H1 (cell line): ENCODE measurements at regions not wholly inside any gene's neighbourhood (a gene's known extent, or its start where the extent isn't known, plus 50 kb on each side); places are given as distances from the start of the nearest gene placed in this dataset.

Experiments used
- CTCF ChIA-PET: fragments of 300-600 bp; sonication (Branson Sonifier 250); formaldehyde crosslinking; loops from one replicate; lab custom pipeline; 2021; ENCODE audit not compliant: partially characterized antibody; lab: Charles Lee
- POLR2A ChIA-PET: fragments of 300-600 bp; sonication (Branson Sonifier 250); formaldehyde crosslinking; loops from one replicate; lab custom pipeline; 2021; ENCODE audit warnings: inconsistent platforms; ENCODE audit not compliant: partially characterized antibody; lab: Charles Lee
- DNase-seq, 2 experiments: peaks; one replicate each; pipeline versions ENCODE4 v3.0.0 to v3.0.0-alpha.2; 2010 to 2022; ENCODE audit warnings: low spot score in 2 of 2, low read depth in 1 of 2, mixed read lengths in 1 of 2
- FAIRE-seq: peaks from 2 replicates; lab custom pipeline; 2011; peaks lifted over from hg19 to GRCh38; lab: Jason Lieb, UNC
- H2AFZ ChIP-seq: 2 replicates; pipeline ENCODE4 v1.8.1; 2012; ENCODE audit warnings: low read length, inconsistent platforms
- H2AK5ac ChIP-seq: 2 replicates; pipeline ENCODE4 v1.6.1; 2013; ENCODE audit warnings: low read depth, low read length
- H2BK120ac ChIP-seq: replicated peaks from 2 replicates; pipeline ENCODE3; 2013; ENCODE audit warnings: low read depth, low read length, inconsistent platforms
- H2BK12ac ChIP-seq: 2 replicates; pipeline ENCODE4 v1.6.1; 2013; ENCODE audit warnings: low read depth, low read length
- H2BK15ac ChIP-seq: 2 replicates; pipeline ENCODE4 v1.6.1; 2013; ENCODE audit warnings: low read length
- H2BK20ac ChIP-seq: 2 replicates; pipeline ENCODE4 v1.6.1; 2013; ENCODE audit warnings: low read length
- H2BK5ac ChIP-seq: 2 replicates; pipeline ENCODE4 v1.6.1; 2013; ENCODE audit warnings: low read depth, low read length
- H3K14ac ChIP-seq: 2 replicates; pipeline ENCODE4 v1.6.1; 2013; ENCODE audit warnings: inconsistent platforms; ENCODE audit not compliant: insufficient read length
- H3K18ac ChIP-seq: 2 replicates; pipeline ENCODE4 v1.6.1; 2013; ENCODE audit warnings: low read length; ENCODE audit errors: extremely low read depth
- H3K23ac ChIP-seq: 2 replicates; pipeline ENCODE4 v1.6.1; 2013; ENCODE audit warnings: inconsistent platforms; ENCODE audit not compliant: insufficient read length
- H3K23me2 ChIP-seq: 2 replicates; pipeline ENCODE4 v1.6.1; 2013; ENCODE audit warnings: low read depth, low read length
- H3K27ac ChIP-seq: 2 replicates; pipeline ENCODE4 v1.6.1; 2011; ENCODE audit warnings: low read depth, low read length, inconsistent platforms
- H3K27me3 ChIP-seq, 4 experiments: replicated peaks in 1 of 4; 1 replicate in 1 of 4; 2 replicates in 3 of 4; pipeline versions ENCODE4 v1.6.1 to v1.8.1; 2011 to 2013; ENCODE audit warnings: low read length in 3 of 4, mild to moderate bottlenecking in 3 of 4, inconsistent platforms in 2 of 4, mixed read lengths in 2 of 4, moderate library complexity in 1 of 4; ENCODE audit not compliant: control insufficient read depth in 3 of 4, insufficient read depth in 3 of 4; ENCODE audit errors: extremely low read depth in 1 of 4
- H3K36me3 ChIP-seq, 4 experiments: 2 replicates each; pipeline versions ENCODE4 v1.6.1 to v1.8.1; 2011 to 2013; ENCODE audit warnings: mild to moderate bottlenecking in 4 of 4, low read length in 3 of 4, moderate library complexity in 2 of 4, control low read depth in 1 of 4, inconsistent platforms in 1 of 4; ENCODE audit not compliant: insufficient read depth in 4 of 4, control insufficient read depth in 2 of 4
- H3K4ac ChIP-seq: replicated peaks from 2 replicates; pipeline ENCODE3; 2013; ENCODE audit warnings: low read length, low read depth, mixed read lengths, inconsistent platforms; ENCODE audit not compliant: insufficient read length
- H3K4me1 ChIP-seq, 4 experiments: replicated peaks in 1 of 4; 1 replicate in 1 of 4; 2 replicates in 3 of 4; pipeline versions ENCODE4 v1.6.1 to v1.8.1; 2011 to 2013; ENCODE audit warnings: low read length in 3 of 4, inconsistent platforms in 2 of 4, mixed read lengths in 1 of 4; ENCODE audit not compliant: insufficient read depth in 4 of 4, control insufficient read depth in 3 of 4
- H3K4me2 ChIP-seq, 2 experiments: 2 replicates each; pipeline versions ENCODE4 v1.6.1 to v1.8.1; 2011 to 2013; ENCODE audit warnings: low read depth in 2 of 2, low read length in 2 of 2, control low read depth in 1 of 2, inconsistent platforms in 1 of 2, mild to moderate bottlenecking in 1 of 2; ENCODE audit not compliant: insufficient read depth in 1 of 2
- H3K4me3 ChIP-seq, 4 experiments: fragments of 200-600, 300-600 bp in 1 of 4; sonication (generic), shearing (Covaris generic), sonication (Bioruptor Twin) in 1 of 4; 2 replicates each; pipeline versions ENCODE4 v1.5.1 to v1.8.1; 2011 to 2016; ENCODE audit warnings: low read length in 4 of 4, low read depth in 3 of 4, control low read depth in 2 of 4, inconsistent platforms in 2 of 4, mild to moderate bottlenecking in 2 of 4, mixed read lengths in 1 of 4, moderate library complexity in 1 of 4; ENCODE audit not compliant: insufficient read depth in 2 of 4; ENCODE audit errors: extremely low read depth in 1 of 4
- H3K56ac ChIP-seq: replicated peaks from 2 replicates; pipeline ENCODE3; 2013; ENCODE audit warnings: low read depth, mild to moderate bottlenecking, mixed read lengths, low read length, inconsistent platforms; ENCODE audit not compliant: insufficient read length
- H3K79me1 ChIP-seq: 2 replicates; pipeline ENCODE4 v1.6.1; 2013; ENCODE audit warnings: low read depth, low read length, control low read depth
- H3K79me2 ChIP-seq, 2 experiments: 2 replicates each; pipeline versions ENCODE4 v1.6.1 to v1.8.1; 2012 to 2013; ENCODE audit warnings: low read length in 2 of 2, mild to moderate bottlenecking in 2 of 2, inconsistent platforms in 1 of 2; ENCODE audit not compliant: insufficient read depth in 2 of 2, control insufficient read depth in 1 of 2
- H3K9ac ChIP-seq, 4 experiments: replicated peaks in 1 of 4; 1 replicate in 1 of 4; 2 replicates in 3 of 4; pipeline versions ENCODE4 v1.6.1 to v1.8.1; 2011 to 2013; ENCODE audit warnings: low read depth in 3 of 4, low read length in 3 of 4, control low read depth in 2 of 4, mild to moderate bottlenecking in 2 of 4, moderate library complexity in 2 of 4, inconsistent platforms in 1 of 4; ENCODE audit errors: extremely low read depth in 1 of 4
- H3K9me3 ChIP-seq, 2 experiments: 2 replicates each; pipeline versions ENCODE4 v1.6.1 to v1.8.1; 2012 to 2013; ENCODE audit warnings: mild to moderate bottlenecking in 2 of 2, moderate library complexity in 2 of 2, control low read depth in 1 of 2, inconsistent platforms in 1 of 2, low read depth in 1 of 2, low read length in 1 of 2, mixed read lengths in 1 of 2; ENCODE audit not compliant: insufficient read depth in 2 of 2
- H4K20me1 ChIP-seq, 2 experiments: replicated peaks in 1 of 2; 2 replicates each; pipeline versions ENCODE3 to v1.8.1; 2011 to 2013; ENCODE audit warnings: inconsistent platforms in 2 of 2, low read length in 2 of 2, mild to moderate bottlenecking in 1 of 2; ENCODE audit not compliant: insufficient read depth in 2 of 2, control insufficient read depth in 1 of 2
- H4K5ac ChIP-seq: 2 replicates; pipeline ENCODE4 v1.6.1; 2013; ENCODE audit warnings: low read length, low read depth, mixed read lengths, inconsistent platforms; ENCODE audit not compliant: insufficient read length
- H4K8ac ChIP-seq: 2 replicates; pipeline ENCODE4 v1.8.0; 2013; ENCODE audit warnings: mild to moderate bottlenecking, moderate library complexity, low read length, inconsistent platforms; ENCODE audit not compliant: insufficient read depth; ENCODE audit errors: extremely low read depth
- H4K91ac ChIP-seq: replicated peaks from 2 replicates; pipeline ENCODE3; 2013; ENCODE audit warnings: low read length, mixed read lengths, inconsistent platforms; ENCODE audit not compliant: insufficient read length
- ASH2L ChIP-seq: fragments of 200-600, 300-600 bp; sonication (generic); IDR thresholded peaks from one replicate; pipeline ENCODE4 v1.7.1; 2017; ENCODE audit warnings: low read length
- CBX5 ChIP-seq: fragments of 300-800, 300-1000 bp; sonication (generic); IDR thresholded peaks from 2 replicates; pipeline ENCODE4 v1.7.1; 2016; ENCODE audit warnings: antibody characterized with exemption, low read length, low read depth
- CHD2 ChIP-seq: IDR thresholded peaks from 2 replicates; pipeline ENCODE4 v1.6.1; 2012; ENCODE audit warnings: low read length, improper control_type of control experiment
- FOSL1 ChIP-seq: IDR thresholded peaks from 2 replicates; pipeline ENCODE4 v1.6.1; 2011; ENCODE audit warnings: mild to moderate bottlenecking, low read depth, low read length, moderate library complexity; ENCODE audit not compliant: insufficient read depth
- JUN ChIP-seq: IDR thresholded peaks from 2 replicates; pipeline ENCODE4 v1.6.1; 2011; ENCODE audit warnings: low read depth, mild to moderate bottlenecking, improper control_type of control experiment, low read length
- KDM5A ChIP-seq: fragments of 200-600 bp; IDR thresholded peaks from 2 replicates; pipeline ENCODE4 v1.7.1; 2012; ENCODE audit warnings: mild to moderate bottlenecking, low read length, inconsistent platforms, mixed read lengths
- MAX ChIP-seq: IDR thresholded peaks from 2 replicates; pipeline ENCODE4 v1.6.1; 2012; ENCODE audit warnings: inconsistent platforms
- POLR2A ChIP-seq, 2 experiments: IDR thresholded peaks; 1 replicate in 1 of 2; 2 replicates in 1 of 2; pipeline ENCODE4 v1.6.1; 2011; ENCODE audit warnings: low read depth in 2 of 2, low read length in 2 of 2, mild to moderate bottlenecking in 2 of 2; ENCODE audit errors: control extremely low read depth in 1 of 2
- SIN3A ChIP-seq, 2 experiments: IDR thresholded peaks in 1 of 2; conservative IDR thresholded peaks in 1 of 2; 2 replicates each; pipeline ENCODE4 v1.6.1; 2011 to 2012; ENCODE audit warnings: low read length in 2 of 2, improper control_type of control experiment in 1 of 2, low read depth in 1 of 2, mild to moderate bottlenecking in 1 of 2
- SIRT6 ChIP-seq: IDR thresholded peaks from one replicate; pipeline ENCODE4 v1.7.1; 2012; ENCODE audit warnings: low read length, inconsistent platforms
- SP1 ChIP-seq: IDR thresholded peaks from 2 replicates; pipeline ENCODE4 v1.6.1; 2011; ENCODE audit warnings: low read depth, low read length
- TAF7 ChIP-seq: optimal IDR thresholded peaks from 2 replicates; pipeline ENCODE3; 2011; ENCODE audit warnings: low read depth, mild to moderate bottlenecking, inconsistent platforms, low read length, moderate library complexity, borderline replicate concordance
- ZNF274 ChIP-seq: IDR thresholded peaks from 2 replicates; pipeline ENCODE4 v1.7.0; 2012; ENCODE audit warnings: low read length, borderline replicate concordance; ENCODE audit errors: extremely low read depth
- WGBS, 2 experiments: shearing (Covaris generic) in 1 of 2; methylation state at CpG; one replicate each; pipeline versions ENCODE4 v1.1.6 to v1.1.7; 2013 to 2015; ENCODE audit warnings: low lambda C conversion rate in 2 of 2, mixed read lengths in 2 of 2, inconsistent platforms in 1 of 2, low coverage in 1 of 2, missing lambda C conversion rate in 1 of 2; ENCODE audit not compliant: insufficient replicate concordance in 2 of 2, insufficient coverage in 1 of 2, insufficient read length in 1 of 2; ENCODE audit errors: extremely low coverage in 1 of 2, missing lambda C conversion rate in 1 of 2; 5-methylcytosine and 5-hydroxymethylcytosine counted together

- Histone ChIP-seq H2BK20ac (no peak overlapping the region), H3K9ac (no peak overlapping the region), H3K18ac (no peak overlapping the region), H4K5ac (no peak overlapping the region), H3K36me3 (no peaks in the 10 kb centered on the region), H3K79me1 (no peaks in the 10 kb centered on the region), H3K23ac (no peak overlapping the region), H3K56ac (no peak overlapping the region), H3K4me2 (no peak overlapping the region), H3K4me3 (no peak overlapping the region), H4K20me1 (no peaks in the 10 kb centered on the region), H3K4me1 (0 out of 7 replicates have a peak, but pooled peaks cover 0 to 2% (median 0%) of the 10 kb centered on the region in 4 experiments), H2AFZ (no peak overlapping the region), H2BK5ac (no peak overlapping the region), H3K27ac (no peak overlapping the region), H3K79me2 (no peaks in the 10 kb centered on the region), H3K23me2 (no peaks in the 10 kb centered on the region; the same call in 1 of the 2 replicates), H3K14ac (no peak overlapping the region), H3K9me3 (no peaks in the 10 kb centered on the region), H3K27me3 (0 out of 7 replicates have a peak, but pooled peaks cover 0 to 1% (median 0%) of the 10 kb centered on the region in 4 experiments), H3K4ac (no peak overlapping the region), H4K91ac (no peak overlapping the region), H2BK15ac (no peak overlapping the region), H2AK5ac (no peak overlapping the region), H2BK120ac (no peak overlapping the region), H4K8ac (no peak overlapping the region), H2BK12ac (no peak overlapping the region)
- ChIA-PET CTCF (interaction anchor here (0.6 to 3.0 kb wide), 8 partner anchors 9 to 406 kb away, joined by 3 to 15 read pairs (median 4); no protein-coding TSS in a partner anchor), POLR2A (interaction anchor here (1.9 kb wide), 1 partner anchor 21 kb away, joined by 5 read pairs; no protein-coding TSS in a partner anchor)
- WGBS, 2 experiments = 89% methylated on average over 4 of the region's 4 CpGs; no CpG with 5 or more reads in 1 of the 2 experiments
- DNase-seq (no peak), FAIRE-seq (no peak)
- TF ChIP-seq CBX5 (no peak), CHD2 (no peak), SIN3A (conservative IDR thresholded peaks at IDR 0.05 in 1 of 2, IDR thresholded peaks at IDR 0.05 in 1 of 2; ENCODE audit: low read depth in 1 of 2, low read length in 2 of 2) (no peak), KDM5A (no peak), ASH2L (no peak), ZNF274 (no peak), MAX (no peak), POLR2A (IDR thresholded peaks at IDR 0.05; ENCODE audit: control extremely low read depth in 1 of 2, low read depth in 2 of 2, low read length in 2 of 2) (no peak), SIRT6 (no peak), SP1 (no peak), TAF7 (no peak), FOSL1 (no peak), JUN (no peak)
Measured at GRCh38 chr21:39104911-39105310, 78.3 kb downstream of the PSMG1 start.
